Endodermal cell (in vitro differentiated cells): ENCODE measurements at regions not wholly inside any gene's neighbourhood (a gene's known extent, or its start where the extent isn't known, plus 50 kb on each side); places are given as distances from the start of the nearest gene placed in this dataset.

ENCODE experiments used
- DNase-seq: peaks from one replicate; pipeline ENCODE4 v3.0.0-alpha.2; 2017
- H3K27ac ChIP-seq: 2 replicates; pipeline ENCODE4 v1.5.1; 2013; ENCODE audit warnings: mild to moderate bottlenecking, low read depth, low read length, moderate library complexity
- H3K27me3 ChIP-seq: 2 replicates; pipeline ENCODE4 v1.6.1; 2013; ENCODE audit warnings: mild to moderate bottlenecking, low read length, moderate library complexity; ENCODE audit not compliant: insufficient read depth, control insufficient read depth, poor library complexity, severe bottlenecking
- H3K36me3 ChIP-seq: 2 replicates; pipeline ENCODE4 v1.7.0; 2013; ENCODE audit warnings: mild to moderate bottlenecking, low read length, moderate library complexity; ENCODE audit not compliant: control insufficient read depth, insufficient read depth
- H3K4me1 ChIP-seq: one replicate; pipeline ENCODE4 v1.7.0; 2013; ENCODE audit warnings: low read length; ENCODE audit not compliant: control insufficient read depth, insufficient read depth
- H3K4me3 ChIP-seq: 2 replicates; pipeline ENCODE4 v1.5.1; 2013; ENCODE audit warnings: mild to moderate bottlenecking, low read length, moderate library complexity
- H3K9ac ChIP-seq: 2 replicates; pipeline ENCODE4 v1.6.1; 2013; ENCODE audit warnings: mild to moderate bottlenecking, low read length, moderate library complexity; ENCODE audit not compliant: poor library complexity, severe bottlenecking; ENCODE audit errors: extremely low read depth
- H3K9me3 ChIP-seq: 2 replicates; pipeline ENCODE4 v1.6.1; 2013; ENCODE audit warnings: mild to moderate bottlenecking, low read length, moderate library complexity; ENCODE audit not compliant: control insufficient read depth
- H3K27ac Mint-ChIP-seq: 2 replicates; pipeline ENCODE4 v1.8.0; 2020; ENCODE audit warnings: mixed read lengths
- H3K27me3 Mint-ChIP-seq: 2 replicates; pipeline ENCODE4 v1.8.0; 2021; ENCODE audit warnings: mild to moderate bottlenecking, mixed read lengths; ENCODE audit not compliant: insufficient read depth
- H3K36me3 Mint-ChIP-seq: 2 replicates; pipeline ENCODE4 v1.8.0; 2020; ENCODE audit warnings: low read depth, mixed read lengths
- H3K4me1 Mint-ChIP-seq: 2 replicates; pipeline ENCODE4 v1.8.0; 2020; ENCODE audit warnings: mixed read lengths
- H3K4me3 Mint-ChIP-seq: 2 replicates; pipeline ENCODE4 v1.8.0; 2020; ENCODE audit warnings: mild to moderate bottlenecking, moderate library complexity, mixed read lengths
- H3K9me3 Mint-ChIP-seq: 2 replicates; pipeline ENCODE4 v1.8.0; 2020; ENCODE audit warnings: mild to moderate bottlenecking, mixed read lengths
- WGBS, 2 experiments: methylation state at CpG; one replicate each; pipeline versions ENCODE4 v1.1.5 to v1.1.7; 2013; ENCODE audit warnings: missing lambda C conversion rate in 2 of 2, mixed read lengths in 1 of 2; ENCODE audit not compliant: insufficient coverage in 1 of 2, insufficient read length in 1 of 2; 5-methylcytosine and 5-hydroxymethylcytosine counted together
- TF ChIP-seq, protein P1 (sequence below): fragments of 200-600 bp; sonication (generic); conservative IDR thresholded peaks from 2 replicates; pipeline ENCODE4 v1.5.0; 2021; ENCODE audit warnings: antibody characterized with exemption, mild to moderate bottlenecking

DNA sequence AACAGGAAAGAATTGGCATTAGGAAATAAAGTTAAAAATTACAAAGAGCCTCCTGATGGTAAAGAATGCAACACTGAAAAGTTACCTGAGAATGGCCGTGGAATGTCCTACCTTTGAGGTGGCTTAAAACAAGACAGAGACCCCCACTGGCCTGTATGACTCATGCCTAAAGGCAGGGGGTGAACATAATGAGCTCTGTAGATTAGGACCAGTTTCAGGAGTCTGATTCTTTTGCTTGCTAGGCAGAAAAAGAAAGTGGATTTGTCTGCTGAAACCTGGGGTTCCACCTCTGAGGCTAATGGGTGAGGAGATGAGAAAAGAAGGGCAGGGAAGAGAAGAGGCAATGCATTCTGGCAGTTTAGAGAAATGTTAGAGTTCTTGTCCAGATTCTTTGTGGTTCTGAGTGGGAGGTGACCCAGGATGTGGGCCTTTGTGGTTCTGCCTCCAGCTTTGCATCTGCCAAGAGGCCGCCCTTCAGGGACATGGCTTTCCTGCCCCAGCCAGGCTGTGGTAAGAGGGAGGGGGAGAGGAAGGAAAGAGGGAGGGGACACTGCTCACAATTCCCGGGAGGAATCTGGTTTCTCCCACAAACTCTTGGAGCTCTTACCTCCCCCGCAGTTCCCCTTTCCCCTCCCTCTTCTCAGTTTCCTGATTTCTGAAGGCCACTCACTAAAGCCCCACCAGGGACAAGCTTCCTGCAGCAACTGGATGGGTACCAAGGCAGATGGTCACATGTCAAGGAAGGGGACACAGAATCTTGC, 109.6 kb downstream of the EFNB1 start:
- no peaks in the 10 kb centered on the region for H3K27me3 Mint-ChIP-seq
- no peaks in the 10 kb centered on the region for H3K36me3 Mint-ChIP-seq
- DNase-seq, result peak; percentile 48

DNA sequence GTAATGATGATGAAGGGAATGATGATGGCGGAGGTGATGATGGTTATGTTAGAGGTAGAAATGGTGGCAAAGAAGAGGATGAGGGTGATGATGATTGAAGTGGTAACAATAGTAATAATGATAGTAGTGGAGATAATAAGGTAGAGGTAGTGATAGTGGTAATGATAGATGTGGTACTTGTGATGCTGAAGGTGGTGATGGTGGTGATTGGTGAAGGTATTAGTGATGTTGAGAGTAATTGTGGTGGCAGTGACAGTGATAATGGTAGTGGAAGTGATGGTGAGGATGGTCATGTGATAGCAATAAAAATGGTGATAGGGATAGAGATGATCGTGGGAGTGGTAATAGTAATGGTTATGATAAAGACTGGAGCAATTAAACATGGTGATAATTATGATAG, 108.8 kb downstream of the EFNB1 start:
- Histone ChIP-seq H3K9me3 (no peaks in the 10 kb centered on the region), H3K4me3 (no peak overlapping the region), H3K27ac (no peak overlapping the region), H3K36me3 (no peaks in the 10 kb centered on the region), H3K4me1 (no peaks in the 10 kb centered on the region), H3K27me3 (no peaks in the 10 kb centered on the region), H3K9ac (no peak overlapping the region)
- TF ChIP-seq, protein P1, sequence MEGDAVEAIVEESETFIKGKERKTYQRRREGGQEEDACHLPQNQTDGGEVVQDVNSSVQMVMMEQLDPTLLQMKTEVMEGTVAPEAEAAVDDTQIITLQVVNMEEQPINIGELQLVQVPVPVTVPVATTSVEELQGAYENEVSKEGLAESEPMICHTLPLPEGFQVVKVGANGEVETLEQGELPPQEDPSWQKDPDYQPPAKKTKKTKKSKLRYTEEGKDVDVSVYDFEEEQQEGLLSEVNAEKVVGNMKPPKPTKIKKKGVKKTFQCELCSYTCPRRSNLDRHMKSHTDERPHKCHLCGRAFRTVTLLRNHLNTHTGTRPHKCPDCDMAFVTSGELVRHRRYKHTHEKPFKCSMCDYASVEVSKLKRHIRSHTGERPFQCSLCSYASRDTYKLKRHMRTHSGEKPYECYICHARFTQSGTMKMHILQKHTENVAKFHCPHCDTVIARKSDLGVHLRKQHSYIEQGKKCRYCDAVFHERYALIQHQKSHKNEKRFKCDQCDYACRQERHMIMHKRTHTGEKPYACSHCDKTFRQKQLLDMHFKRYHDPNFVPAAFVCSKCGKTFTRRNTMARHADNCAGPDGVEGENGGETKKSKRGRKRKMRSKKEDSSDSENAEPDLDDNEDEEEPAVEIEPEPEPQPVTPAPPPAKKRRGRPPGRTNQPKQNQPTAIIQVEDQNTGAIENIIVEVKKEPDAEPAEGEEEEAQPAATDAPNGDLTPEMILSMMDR, result no peak
- Mint-ChIP-seq H3K4me1 (peaks cover 4% of the 10 kb centered on the region), H3K27me3 (no peaks in the 10 kb centered on the region), H3K4me3 (no peak overlapping the region), H3K36me3 (no peaks in the 10 kb centered on the region), H3K27ac (no peak overlapping the region), H3K9me3 (peaks cover 35% of the 10 kb centered on the region)
- WGBS, 2 experiments, result 100% methylated on average over 2 of the region's 2 CpGs; no CpG with 5 or more reads in 1 of the 2 experiments
- DNase-seq, result no peak

More for the DNA sequence above, 109.6 kb downstream of the EFNB1 start:
- no peak overlapping the region for H3K27ac Mint-ChIP-seq
- H3K27ac ChIP-seq, result no peak overlapping the region
- H3K4me1 Mint-ChIP-seq, result peaks cover 4% of the 10 kb centered on the region
- TF ChIP-seq, protein P1, result no peak
- H3K9ac ChIP-seq, result no peak overlapping the region
- H3K4me3 Mint-ChIP-seq, result no peak overlapping the region
- no peaks in the 10 kb centered on the region for H3K9me3 ChIP-seq
- H3K9me3 Mint-ChIP-seq, result peaks cover 39% of the 10 kb centered on the region
- 74% methylated on average over 4 of the region's 4 CpGs; no CpG with 5 or more reads in 1 of the 2 experiments for WGBS, 2 experiments
- H3K4me1 ChIP-seq, result no peaks in the 10 kb centered on the region
- no peaks in the 10 kb centered on the region for H3K27me3 ChIP-seq
- no peaks in the 10 kb centered on the region for H3K36me3 ChIP-seq
- H3K4me3 ChIP-seq, result no peak overlapping the region

DNA sequence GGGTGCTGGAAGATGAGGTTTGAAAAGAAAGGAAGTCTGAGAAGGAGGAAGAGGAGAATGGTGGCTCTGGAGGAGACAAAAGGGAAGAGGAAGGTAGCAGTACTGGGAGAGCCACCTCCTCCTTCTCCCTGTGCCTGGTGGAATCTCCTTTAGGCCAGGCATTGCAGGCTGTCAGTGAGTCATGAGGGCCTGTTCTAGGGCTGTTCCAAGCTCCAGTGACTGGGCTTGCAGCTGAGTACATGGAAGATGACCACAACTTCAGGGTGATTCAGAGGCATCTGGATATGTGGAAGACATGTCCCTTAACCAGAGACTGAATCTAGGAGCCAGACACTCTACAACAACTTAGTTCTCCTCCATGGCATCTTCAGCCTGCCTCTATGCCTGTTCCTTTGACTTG, 107.8 kb downstream of the EFNB1 start:
- Histone ChIP-seq H3K4me3 (no peak overlapping the region), H3K4me1 (no peaks in the 10 kb centered on the region), H3K9me3 (no peaks in the 10 kb centered on the region), H3K27ac (no peak overlapping the region), H3K27me3 (no peaks in the 10 kb centered on the region), H3K9ac (no peak overlapping the region), H3K36me3 (no peaks in the 10 kb centered on the region)
- no peak for DNase-seq
- Mint-ChIP-seq H3K36me3 (no peaks in the 10 kb centered on the region), H3K27me3 (no peaks in the 10 kb centered on the region), H3K4me1 (peaks cover 4% of the 10 kb centered on the region), H3K27ac (no peak overlapping the region), H3K4me3 (no peak overlapping the region), H3K9me3 (peaks cover 34% of the 10 kb centered on the region)
- TF ChIP-seq, protein P1, result no peak
